Pancreas (tissue), 10 donors: ENCODE measurements at regions not wholly inside any gene's neighbourhood (a gene's known extent, or its start where the extent isn't known, plus 50 kb on each side); places are given as distances from the start of the nearest gene placed in this dataset.

ENCODE experiments used
- ATAC-seq, 4 donors: fragments of 200-7000 bp; cut with Tn5 transposase; one replicate each; pipeline versions ENCODE4 v1.8.0 to v1.9.1; 2020; ENCODE audit warnings: mild to moderate bottlenecking in 4 of 4, moderate library complexity in 4 of 4
- DNase-seq, 6 donors: peaks; one replicate each; pipeline ENCODE4 v3.0.0-alpha.2; 2020
- FAIRE-seq: peaks from 2 replicates; lab custom pipeline; 2012; peaks lifted over from hg19 to GRCh38; lab: Jason Lieb, UNC
- H3K27ac ChIP-seq, 4 donors: fragments of 200-600 bp; sonication (generic); 1 replicate in 3 of 4; 2 replicates in 1 of 4; pipeline versions ENCODE4 v1.5.0 to v1.8.0; 2020
- H3K27me3 ChIP-seq, 4 donors: fragments of 200-600 bp; one replicate each; pipeline ENCODE4 v1.8.0; 2021
- H3K36me3 ChIP-seq, 3 donors: fragments of 200-600 bp; sonication (generic) in 1 of 3; one replicate each; pipeline versions ENCODE4 v1.5.0 to v1.8.0; 2020 to 2021
- H3K4me1 ChIP-seq, 3 donors: fragments of 200-600 bp; one replicate each; pipeline ENCODE4 v1.8.0; 2021
- H3K4me3 ChIP-seq, 4 donors: fragments of 200-600 bp; sonication (generic) in 2 of 4; one replicate each; pipeline versions ENCODE4 v1.5.0 to v1.8.0; 2020 to 2021
- H3K9me3 ChIP-seq, 4 donors: fragments of 200-600 bp; one replicate each; pipeline ENCODE4 v1.8.0; 2021
- CTCF ChIP-seq, 4 donors: fragments of 200-600 bp; sonication (generic) in 3 of 4; IDR thresholded peaks; one replicate each; pipeline versions ENCODE4 v1.5.0 to v1.8.0; 2021; ENCODE audit warnings: antibody characterized with exemption in 4 of 4
- WGBS, 2 donors: extraction: QIAGEN DNeasy Blood & Tissue Kit; methylation state at CpG; one replicate each; pipeline ENCODE4 v1.1.7; 2013; 5-methylcytosine and 5-hydroxymethylcytosine counted together
- intact Hi-C, 3 donors: fragments of 100-400 bp; cut with DNase I; formaldehyde crosslinking; loops; one replicate each; pipeline versions ENCODE4 v1.11.1 to v1.14.2; 2022
- donor health status: healthy with polysubstance abuse.
- donor health status: DM: no; HTN: no; CAD: no; lungs with moderate emphysema.
- donor health status: DM: no; HTN: no; CAD: no.
- donor health status: control.
- donor health status: control.
- donor health status: Bipolar disorder and iron deficiency.
- donor health status: DM: yes; HTN: yes; CAD: no.
- donor health status: DM: no; HTN: no; CAD: no.
- donor health status: DM: no; HTN: no; CAD: no.
- donor health status: DM: yes; HTN: yes; CAD: no.

GRCh38 chr3:76582098-76582497, 457.8 kb upstream of the ROBO2 start:
- FAIRE-seq, result no peak

GRCh38 chr3:76582632-76583378, 457.1 kb upstream of the ROBO2 start:
- Histone ChIP-seq H3K27me3 (no peaks in the 10 kb centered on the region), H3K9me3 (no peaks in the 10 kb centered on the region), H3K4me1 (no peaks in the 10 kb centered on the region), H3K4me3 (no peak overlapping the region), H3K27ac (no peak overlapping the region), H3K36me3 (no peaks in the 10 kb centered on the region)
- WGBS, 2 donors, result 50 to 63% methylated on average over 5 of the region's 5 CpGs
- no peak for FAIRE-seq
- intact Hi-C loops, result no loop called here
- no peak for DNase-seq
- no peak for ATAC-seq
- TF ChIP-seq CTCF (IDR thresholded peaks at IDR 0.05), result no peak

More at GRCh38 chr3:76582098-76582497, 457.8 kb upstream of the ROBO2 start:
- TF ChIP-seq CTCF (IDR thresholded peaks at IDR 0.05), result no peak
- DNase-seq (no peak), ATAC-seq (no peak)
- Histone ChIP-seq H3K4me1 (no peaks in the 10 kb centered on the region), H3K9me3 (no peaks in the 10 kb centered on the region), H3K4me3 (no peak overlapping the region), H3K27me3 (no peaks in the 10 kb centered on the region), H3K36me3 (no peaks in the 10 kb centered on the region), H3K27ac (no peak overlapping the region)
- intact Hi-C loops, result no loop called here

GRCh38 chr3:76585794-76586392, 454.0 kb upstream of the ROBO2 start:
- Histone ChIP-seq H3K36me3 (no peaks in the 10 kb centered on the region), H3K9me3 (no peaks in the 10 kb centered on the region), H3K4me3 (no peak overlapping the region), H3K27me3 (no peaks in the 10 kb centered on the region), H3K27ac (no peak overlapping the region), H3K4me1 (no peaks in the 10 kb centered on the region)
- FAIRE-seq (no peak), DNase-seq (no peak), ATAC-seq (no peak)
- WGBS, 2 donors, result 38% methylated on average over 2 of the region's 2 CpGs
- TF ChIP-seq CTCF (IDR thresholded peaks at IDR 0.05), result peak in 3 of 4 donors; percentile 47 to 52 (median 49)
- intact Hi-C loops, result no loop called here

GRCh38 chr3:76586471-76586870, 453.4 kb upstream of the ROBO2 start:
- no peaks in the 10 kb centered on the region for H3K4me1 ChIP-seq
- no peak for TF ChIP-seq CTCF (IDR thresholded peaks at IDR 0.05)
- FAIRE-seq (no peak), DNase-seq (no peak), ATAC-seq (no peak)
- H3K36me3 ChIP-seq, result no peaks in the 10 kb centered on the region
- no peaks in the 10 kb centered on the region for H3K9me3 ChIP-seq
- H3K27ac ChIP-seq, result no peak overlapping the region
- intact Hi-C loops, result no loop called here
- no peaks in the 10 kb centered on the region for H3K27me3 ChIP-seq
- H3K4me3 ChIP-seq, result no peak overlapping the region

GRCh38 chr3:76610150-76610549, 429.7 kb upstream of the ROBO2 start:
- H3K36me3 ChIP-seq, result no peaks in the 10 kb centered on the region
- no peaks in the 10 kb centered on the region for H3K4me1 ChIP-seq
- FAIRE-seq, result no peak
- 75 to 90% methylated on average over 11 of the region's 11 CpGs for WGBS, 2 donors
- H3K27ac ChIP-seq, result no peak overlapping the region
- H3K27me3 ChIP-seq, result no peaks in the 10 kb centered on the region
- no peak for TF ChIP-seq CTCF (IDR thresholded peaks at IDR 0.05)
- no peaks in the 10 kb centered on the region for H3K9me3 ChIP-seq
- peak in 1 of 6 donors; percentile 26 for DNase-seq
- ATAC-seq, result no peak
- intact Hi-C loops, result no loop called here
- no peak overlapping the region for H3K4me3 ChIP-seq
